HFF-Myc (cell line): ENCODE measurements at regions not wholly inside any gene's neighbourhood (a gene's known extent, or its start where the extent isn't known, plus 50 kb on each side); places are given as distances from the start of the nearest gene placed in this dataset.
A peak's percentile ranks its signal among the peaks of the same experiment; 100 is the strongest.

ENCODE experiments used
- DNase-seq: peaks from one replicate; pipeline ENCODE4 v3.0.0-alpha.2; 2011; ENCODE audit warnings: low read depth; ENCODE audit errors: extremely low read depth
- H3K4me3 ChIP-seq: replicated peaks from 2 replicates; pipeline ENCODE4 v1.5.1; 2011; ENCODE audit warnings: low read depth, mild to moderate bottlenecking, control low read depth, low read length
- CTCF ChIP-seq: IDR thresholded peaks from 2 replicates; pipeline ENCODE4 v1.5.1; 2012; ENCODE audit warnings: mild to moderate bottlenecking, low read depth, low read length, control low read depth; ENCODE audit errors: missing control alignments

- no peak overlapping the region for H3K4me3 ChIP-seq
- no peak for TF ChIP-seq CTCF
Measured at GRCh38 chr16:55947366-55947765, 72.2 kb upstream of the CES5A start.

GRCh38 chr16:55944377-55944802, 69.2 kb upstream of the CES5A start:
- peak; percentile 10 for DNase-seq
- peak; percentile 99 for TF ChIP-seq CTCF
- H3K4me3 ChIP-seq: no peak overlapping the region

More at GRCh38 chr16:55947366-55947765, 72.2 kb upstream of the CES5A start:
- DNase-seq: no peak

GRCh38 chr16:55943267-55943666, 68.1 kb upstream of the CES5A start:
- no peak for TF ChIP-seq CTCF
- H3K4me3 ChIP-seq: no peak overlapping the region
- DNase-seq: no peak

DNA sequence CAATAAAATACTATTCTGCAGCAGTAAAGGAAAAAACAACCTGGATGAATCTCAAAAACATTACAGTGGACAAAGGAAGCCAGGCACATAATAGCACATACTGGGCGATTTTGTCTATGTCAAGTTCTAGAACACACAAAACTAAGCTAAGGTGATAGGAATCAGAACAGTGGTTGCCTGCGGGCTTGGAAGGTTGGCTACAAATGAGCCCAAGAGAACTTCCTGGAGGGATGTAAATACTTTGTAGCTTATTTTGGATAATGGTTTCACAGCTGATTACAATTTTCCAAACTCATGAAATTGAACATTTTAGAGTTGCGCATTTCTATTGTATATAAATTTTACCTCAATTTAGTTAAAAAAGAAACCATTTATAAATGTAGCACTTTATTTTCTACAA, 67.6 kb upstream of the CES5A start:
- TF ChIP-seq CTCF: no peak
- DNase-seq: no peak
- H3K4me3 ChIP-seq: no peak overlapping the region

DNA sequence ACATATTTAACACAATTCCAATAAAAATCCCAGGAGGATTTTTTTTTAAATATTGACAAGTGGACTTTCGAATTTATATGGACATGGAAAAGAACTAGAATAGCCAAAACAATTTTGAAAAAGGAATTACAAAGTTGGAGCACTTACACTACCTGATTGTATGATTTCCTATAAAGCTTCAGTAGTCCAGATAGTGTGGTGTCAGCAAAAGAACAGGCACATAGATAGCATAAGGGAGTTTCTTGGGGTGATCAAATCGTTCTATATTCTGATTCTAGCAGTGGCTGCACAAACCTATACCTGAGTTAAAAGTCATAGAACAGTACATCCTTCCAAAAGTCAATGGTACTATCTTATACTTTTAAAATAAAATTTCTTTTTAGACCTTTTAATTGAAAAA, 66.4 kb upstream of the CES5A start:
- no peak overlapping the region for H3K4me3 ChIP-seq
- TF ChIP-seq CTCF: no peak
- DNase-seq: no peak

DNA sequence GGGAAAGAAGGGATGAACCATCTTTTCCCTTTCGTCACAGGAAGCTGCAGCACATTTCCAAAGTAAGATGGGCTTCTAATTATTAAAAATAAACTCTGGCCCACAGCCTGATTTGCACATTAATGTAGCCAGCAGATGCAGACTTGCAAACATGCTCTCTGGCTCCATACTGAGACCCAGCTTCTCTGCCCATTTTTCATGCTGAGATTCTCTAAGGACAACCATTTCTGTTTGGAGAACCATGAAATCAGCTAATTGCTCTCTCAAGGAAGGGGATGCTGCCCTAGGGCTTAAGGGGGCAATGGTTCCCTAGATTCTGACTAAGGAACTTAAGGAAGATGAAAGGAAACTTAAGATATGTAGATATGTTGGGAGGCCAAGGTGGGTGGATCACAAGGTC, 63.0 kb upstream of the CES5A start:
- no peak for DNase-seq
- no peak for TF ChIP-seq CTCF
- H3K4me3 ChIP-seq: no peak overlapping the region

- H3K4me3 ChIP-seq: no peak overlapping the region
- no peak for TF ChIP-seq CTCF
- no peak for DNase-seq
Measured at GRCh38 chr16:55933038-55933437, 57.9 kb upstream of the CES5A start.
